CD14-positive monocyte (primary cell): ENCODE measurements at regions not wholly inside any gene's neighbourhood (a gene's known extent, or its start where the extent isn't known, plus 50 kb on each side); places are given as distances from the start of the nearest gene placed in this dataset.

Experiments used
- DNase-seq, 3 donors: peaks; one replicate each; pipeline ENCODE4 v3.0.0-alpha.2; 2011 to 2022
- H2AFZ ChIP-seq: 2 replicates; pipeline ENCODE4 v1.6.0; 2012; ENCODE audit warnings: mild to moderate bottlenecking, low read depth, low read length, inconsistent platforms; ENCODE audit not compliant: insufficient read depth, poor library complexity, severe bottlenecking
- H3K27ac ChIP-seq, 2 donors: 1 replicate in 1 of 2; 2 replicates in 1 of 2; pipeline ENCODE4 v1.5.1; 2012 to 2013; ENCODE audit warnings: low read length in 2 of 2, control low read depth in 1 of 2, inconsistent platforms in 1 of 2, low read depth in 1 of 2, mild to moderate bottlenecking in 1 of 2
- H3K27me3 ChIP-seq, 2 donors: one replicate each; pipeline versions ENCODE4 v1.6.0 to v1.6.1; 2011 to 2013; ENCODE audit warnings: low read length in 2 of 2; ENCODE audit not compliant: control insufficient read depth in 2 of 2, insufficient read depth in 2 of 2
- H3K36me3 ChIP-seq, 2 donors: replicated peaks in 1 of 2; 1 replicate in 1 of 2; 2 replicates in 1 of 2; pipeline versions ENCODE4 v1.5.1 to v1.6.1; 2012 to 2013; ENCODE audit warnings: low read length in 2 of 2, control low read depth in 1 of 2, inconsistent platforms in 1 of 2, mild to moderate bottlenecking in 1 of 2; ENCODE audit not compliant: insufficient read depth in 2 of 2, control insufficient read depth in 1 of 2
- H3K4me1 ChIP-seq, 2 donors: 1 replicate in 1 of 2; 2 replicates in 1 of 2; pipeline versions ENCODE4 v1.5.1 to v1.6.1; 2012 to 2013; ENCODE audit warnings: low read length in 2 of 2, control low read depth in 1 of 2, inconsistent platforms in 1 of 2, mild to moderate bottlenecking in 1 of 2, moderate library complexity in 1 of 2; ENCODE audit not compliant: insufficient read depth in 2 of 2, control insufficient read depth in 1 of 2
- H3K4me2 ChIP-seq: replicated peaks from 2 replicates; pipeline ENCODE3; 2012; ENCODE audit warnings: low read length, moderate library complexity, mild to moderate bottlenecking; ENCODE audit not compliant: poor library complexity, severe bottlenecking; ENCODE audit errors: extremely low read depth
- H3K4me3 ChIP-seq, 3 experiments: fragments of 200-600 bp in 1 of 3; sonication (generic) in 1 of 3; replicated peaks in 1 of 3; 1 replicate in 2 of 3; 2 replicates in 1 of 3; pipeline ENCODE4 v1.5.1; 2011 to 2013; ENCODE audit warnings: low read length in 3 of 3, mild to moderate bottlenecking in 3 of 3, control low read depth in 2 of 3, low read depth in 2 of 3, inconsistent platforms in 1 of 3, moderate library complexity in 1 of 3
- H3K79me2 ChIP-seq: 2 replicates; pipeline ENCODE4 v1.6.0; 2012; ENCODE audit warnings: mild to moderate bottlenecking, control low read depth, inconsistent platforms, low read length, moderate library complexity; ENCODE audit not compliant: insufficient read depth
- H3K9ac ChIP-seq: 2 replicates; pipeline ENCODE4 v1.6.0; 2017; ENCODE audit warnings: low read length, mild to moderate bottlenecking; ENCODE audit not compliant: insufficient read depth, poor library complexity, severe bottlenecking
- H3K9me3 ChIP-seq, 2 donors: replicated peaks in 1 of 2; 1 replicate in 1 of 2; 2 replicates in 1 of 2; pipeline versions ENCODE4 v1.5.1 to v1.6.1; 2012 to 2013; ENCODE audit warnings: low read length in 2 of 2, control low read depth in 1 of 2; ENCODE audit not compliant: control insufficient read depth in 1 of 2, insufficient read depth in 1 of 2
- H4K20me1 ChIP-seq: 2 replicates; pipeline ENCODE4 v1.6.0; 2012; ENCODE audit warnings: mild to moderate bottlenecking, low read length, control low read depth, moderate library complexity; ENCODE audit not compliant: insufficient read depth
- H3K27ac Mint-ChIP-seq, 7 donors: one replicate each; pipeline ENCODE4 v1.8.0; 2020; ENCODE audit warnings: mild to moderate bottlenecking in 7 of 7, mixed read lengths in 7 of 7, moderate library complexity in 6 of 7, inconsistent platforms in 2 of 7
- H3K27me3 Mint-ChIP-seq, 3 donors: one replicate each; pipeline ENCODE4 v1.8.0; 2021 to 2022; ENCODE audit warnings: low read depth in 3 of 3, mild to moderate bottlenecking in 3 of 3, mixed read lengths in 3 of 3, moderate library complexity in 3 of 3, inconsistent platforms in 1 of 3
- H3K36me3 Mint-ChIP-seq, 2 donors: one replicate each; pipeline ENCODE4 v1.8.0; 2020; ENCODE audit warnings: mixed read lengths in 2 of 2, inconsistent platforms in 1 of 2, mild to moderate bottlenecking in 1 of 2
- H3K4me1 Mint-ChIP-seq: one replicate; pipeline ENCODE4 v1.8.0; 2020; ENCODE audit warnings: mild to moderate bottlenecking, mixed read lengths
- H3K4me3 Mint-ChIP-seq, 2 donors: one replicate each; pipeline ENCODE4 v1.8.0; 2020; ENCODE audit warnings: mild to moderate bottlenecking in 2 of 2, mixed read lengths in 2 of 2, moderate library complexity in 1 of 2
- H3K9me3 Mint-ChIP-seq, 7 donors: one replicate each; pipeline ENCODE4 v1.8.0; 2020 to 2022; ENCODE audit warnings: mixed read lengths in 7 of 7, mild to moderate bottlenecking in 6 of 7, moderate library complexity in 6 of 7, inconsistent platforms in 2 of 7
- CTCF ChIP-seq: fragments of 200-600 bp; IDR thresholded peaks from one replicate; pipeline ENCODE4 v1.8.0; 2022; ENCODE audit warnings: antibody characterized with exemption, mild to moderate bottlenecking
- WGBS: methylation state at CpG from one replicate; pipeline ENCODE4 v1.1.5; 2013; ENCODE audit warnings: missing lambda C conversion rate; ENCODE audit not compliant: insufficient coverage; 5-methylcytosine and 5-hydroxymethylcytosine counted together
- intact Hi-C, 2 donors: fragments of 100-400 bp; cut with micrococcal nuclease; formaldehyde crosslinking; loops; one replicate each; pipeline versions ENCODE4 v1.15.0 to v1.15.1; 2023

GRCh38 chr21:20522611-20523010 lies 475.6 kb upstream of the NCAM2 start:
- Mint-ChIP-seq H3K27me3 (no peaks in the 10 kb centered on the region), H3K9me3 (peaks cover 0 to 5% (median 2%) of the 10 kb centered on the region in 7 donors), H3K4me1 (no peaks in the 10 kb centered on the region), H3K27ac (no peak overlapping the region), H3K36me3 (no peaks in the 10 kb centered on the region), H3K4me3 (no peak overlapping the region)
- Histone ChIP-seq H3K4me1 (no peaks in the 10 kb centered on the region), H3K4me2 (no peak overlapping the region), H3K79me2 (no peaks in the 10 kb centered on the region), H2AFZ (no peak overlapping the region), H3K36me3 (no peaks in the 10 kb centered on the region), H3K9me3 (peaks cover 0 to 3% of the 10 kb centered on the region in 2 donors), H3K9ac (no peak overlapping the region), H4K20me1 (no peaks in the 10 kb centered on the region), H3K4me3 (no peak overlapping the region), H3K27me3 (no peaks in the 10 kb centered on the region), H3K27ac (no peak overlapping the region)
- no peak for DNase-seq
- no CpG with 5 or more reads among the region's 1 CpG for WGBS
- no peak for TF ChIP-seq CTCF
- intact Hi-C loops = no loop called here

GRCh38 chr21:20523191-20523590 lies 475.0 kb upstream of the NCAM2 start:
- H3K4me3 ChIP-seq = no peak overlapping the region
- H3K4me1 ChIP-seq = no peaks in the 10 kb centered on the region
- Mint-ChIP-seq H3K9me3 (peaks cover 0 to 5% (median 2%) of the 10 kb centered on the region in 7 donors), H3K27ac (no peak overlapping the region), H3K27me3 (no peaks in the 10 kb centered on the region), H3K36me3 (no peaks in the 10 kb centered on the region), H3K4me3 (no peak overlapping the region), H3K4me1 (no peaks in the 10 kb centered on the region)
- no peaks in the 10 kb centered on the region for H3K79me2 ChIP-seq
- no peak overlapping the region for H3K27ac ChIP-seq
- no peak for TF ChIP-seq CTCF
- H3K9me3 ChIP-seq = peaks cover 0 to 3% of the 10 kb centered on the region in 2 donors
- H3K9ac ChIP-seq = no peak overlapping the region
- H2AFZ ChIP-seq = no peak overlapping the region
- no peak overlapping the region for H3K4me2 ChIP-seq
- no peaks in the 10 kb centered on the region for H3K36me3 ChIP-seq
- intact Hi-C loops = no loop called here
- H4K20me1 ChIP-seq = no peaks in the 10 kb centered on the region
- H3K27me3 ChIP-seq = no peaks in the 10 kb centered on the region
- no peak for DNase-seq
